ENCODE measurements at regions not wholly inside any gene's neighbourhood (a gene's known extent, or its start where the extent isn't known, plus 50 kb on each side); places are given as distances from the start of the nearest gene placed in this dataset.

DNA sequence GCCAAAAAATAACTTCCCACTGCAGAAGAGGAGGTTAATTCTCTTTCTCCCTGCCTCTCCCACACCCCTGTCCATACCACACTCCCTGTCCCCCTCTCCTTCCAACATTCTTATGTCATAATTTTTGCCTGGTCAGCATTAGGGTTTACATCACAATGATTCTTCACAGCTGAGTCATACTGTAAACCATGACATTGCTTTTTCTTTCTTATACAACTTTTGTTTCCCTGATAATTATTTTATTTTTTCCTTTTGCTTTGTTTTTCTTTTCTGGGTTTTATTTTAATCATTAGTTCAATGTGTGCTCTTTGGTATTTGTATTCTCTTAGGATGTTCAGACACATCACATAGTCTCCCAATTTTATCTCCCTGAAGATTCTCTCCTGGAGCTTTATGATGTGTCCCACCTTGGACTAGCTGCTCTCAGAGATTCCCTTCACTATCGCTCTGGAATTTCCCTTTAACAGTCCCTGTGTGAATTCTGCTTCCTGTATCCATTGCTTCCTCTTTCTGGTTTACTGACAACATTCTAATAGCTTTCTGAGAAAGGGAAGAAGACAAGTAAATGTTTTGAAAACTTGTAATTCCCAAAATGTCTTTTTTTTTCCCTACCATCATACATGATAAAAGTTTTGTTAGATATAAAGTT, 70.7 kb downstream of the SOX2 start:
- TF ChIP-seq, protein P1, sequence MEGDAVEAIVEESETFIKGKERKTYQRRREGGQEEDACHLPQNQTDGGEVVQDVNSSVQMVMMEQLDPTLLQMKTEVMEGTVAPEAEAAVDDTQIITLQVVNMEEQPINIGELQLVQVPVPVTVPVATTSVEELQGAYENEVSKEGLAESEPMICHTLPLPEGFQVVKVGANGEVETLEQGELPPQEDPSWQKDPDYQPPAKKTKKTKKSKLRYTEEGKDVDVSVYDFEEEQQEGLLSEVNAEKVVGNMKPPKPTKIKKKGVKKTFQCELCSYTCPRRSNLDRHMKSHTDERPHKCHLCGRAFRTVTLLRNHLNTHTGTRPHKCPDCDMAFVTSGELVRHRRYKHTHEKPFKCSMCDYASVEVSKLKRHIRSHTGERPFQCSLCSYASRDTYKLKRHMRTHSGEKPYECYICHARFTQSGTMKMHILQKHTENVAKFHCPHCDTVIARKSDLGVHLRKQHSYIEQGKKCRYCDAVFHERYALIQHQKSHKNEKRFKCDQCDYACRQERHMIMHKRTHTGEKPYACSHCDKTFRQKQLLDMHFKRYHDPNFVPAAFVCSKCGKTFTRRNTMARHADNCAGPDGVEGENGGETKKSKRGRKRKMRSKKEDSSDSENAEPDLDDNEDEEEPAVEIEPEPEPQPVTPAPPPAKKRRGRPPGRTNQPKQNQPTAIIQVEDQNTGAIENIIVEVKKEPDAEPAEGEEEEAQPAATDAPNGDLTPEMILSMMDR (IDR thresholded peaks at IDR 0.05; ENCODE audit: low read depth, low read length) = no peak
- POLR2A ChIA-PET = no interaction called here
- DNase-seq (ENCODE audit: low read depth, low spot score) = no peak
- Histone ChIP-seq H3K4me3 (ENCODE audit: low read depth, low read length) (no peak overlapping the region), H3K27ac (ENCODE audit: low read depth, low read length) (no peak overlapping the region), H3K9me3 (ENCODE audit: control insufficient read depth, insufficient read depth, low read length) (peaks cover 16% of the 10 kb centered on the region), H3K27me3 (ENCODE audit: control insufficient read depth, insufficient read depth, low read length) (no peaks in the 10 kb centered on the region)
- CTCF ChIA-PET = no interaction called here

DNA sequence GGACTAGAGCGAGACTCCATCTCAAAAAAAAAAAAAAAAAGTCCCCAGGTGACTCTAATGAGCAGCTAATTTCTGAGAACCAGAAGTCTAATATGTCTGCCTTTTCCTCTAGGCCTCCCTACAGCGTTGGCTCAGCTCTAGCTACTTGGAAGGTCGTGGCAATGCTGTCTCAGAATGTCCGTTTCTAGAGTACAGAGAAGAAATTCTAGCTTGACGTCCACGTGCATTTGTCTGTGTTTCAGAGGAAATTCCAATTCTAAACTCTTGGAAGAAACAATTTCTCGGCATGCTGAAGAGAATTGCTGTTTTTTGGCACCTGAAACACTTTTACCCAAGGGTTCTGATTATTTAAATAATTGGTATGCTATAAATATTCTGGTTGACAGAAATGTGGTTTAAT, 78.8 kb downstream of the SOX2 start:
- Histone ChIP-seq H3K4me3 (ENCODE audit: low read depth, low read length) (no peak overlapping the region), H3K27ac (ENCODE audit: low read depth, low read length) (no peak overlapping the region), H3K27me3 (ENCODE audit: control insufficient read depth, insufficient read depth, low read length) (no peaks in the 10 kb centered on the region), H3K9me3 (ENCODE audit: control insufficient read depth, insufficient read depth, low read length) (peaks cover 39% of the 10 kb centered on the region)
- no peak for DNase-seq (ENCODE audit: low read depth, low spot score)
- TF ChIP-seq, protein P1 (IDR thresholded peaks at IDR 0.05; ENCODE audit: low read depth, low read length) = no peak
- ChIA-PET CTCF (no interaction called here), POLR2A (no interaction called here)

DNA sequence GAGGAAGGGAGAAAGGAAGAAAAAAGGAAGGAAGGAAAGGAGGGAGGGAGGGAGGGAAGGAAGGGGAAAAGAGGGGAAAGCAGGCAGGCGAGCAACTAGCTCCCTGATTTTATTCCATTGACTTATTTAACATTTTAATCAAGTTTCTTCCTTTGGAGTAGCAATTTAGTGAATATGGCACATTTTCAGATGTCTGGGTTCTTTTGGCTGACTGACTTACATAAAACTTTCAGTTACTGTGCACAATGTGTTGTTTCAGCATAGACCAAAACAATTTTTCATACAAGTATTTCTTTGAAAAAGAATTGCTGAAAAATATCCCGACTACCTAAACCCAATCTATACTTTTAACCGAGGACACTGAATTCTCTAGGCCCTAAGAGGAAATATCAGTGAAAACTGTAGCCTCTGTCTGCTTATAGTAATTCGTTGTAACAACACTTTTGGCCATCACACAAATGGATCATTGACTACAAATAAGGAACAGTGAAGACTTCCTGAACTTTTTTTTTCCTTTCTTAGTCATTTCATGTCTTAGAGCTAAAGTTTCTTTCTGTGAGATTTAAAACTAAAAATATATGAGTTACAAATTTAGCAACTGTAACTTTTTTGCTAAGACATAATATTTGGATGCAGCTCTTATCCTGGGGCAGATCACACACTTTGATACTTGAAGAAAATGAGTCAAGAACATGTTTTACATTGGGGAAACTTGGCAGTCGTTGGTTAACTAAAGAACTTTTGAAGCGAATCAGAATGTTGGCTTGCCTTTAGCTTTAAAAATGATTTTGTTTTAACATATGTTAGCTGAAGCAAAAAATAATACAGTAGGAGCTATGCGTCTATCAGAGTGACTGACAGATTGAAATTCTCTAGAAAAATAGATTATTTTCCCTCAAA, 79.6 kb downstream of the SOX2 start:
- no peak overlapping the region for H3K4me3 ChIP-seq (ENCODE audit: low read depth, low read length)
- POLR2A ChIA-PET = no interaction called here
- peaks cover 42% of the 10 kb centered on the region for H3K9me3 ChIP-seq (ENCODE audit: control insufficient read depth, insufficient read depth, low read length)
- no peak for DNase-seq (ENCODE audit: low read depth, low spot score)
- CTCF ChIA-PET = no interaction called here
- no peak overlapping the region for H3K27ac ChIP-seq (ENCODE audit: low read depth, low read length)
- TF ChIP-seq, protein P1 (IDR thresholded peaks at IDR 0.05; ENCODE audit: low read depth, low read length) = no peak
- H3K27me3 ChIP-seq (ENCODE audit: control insufficient read depth, insufficient read depth, low read length) = no peaks in the 10 kb centered on the region

DNA sequence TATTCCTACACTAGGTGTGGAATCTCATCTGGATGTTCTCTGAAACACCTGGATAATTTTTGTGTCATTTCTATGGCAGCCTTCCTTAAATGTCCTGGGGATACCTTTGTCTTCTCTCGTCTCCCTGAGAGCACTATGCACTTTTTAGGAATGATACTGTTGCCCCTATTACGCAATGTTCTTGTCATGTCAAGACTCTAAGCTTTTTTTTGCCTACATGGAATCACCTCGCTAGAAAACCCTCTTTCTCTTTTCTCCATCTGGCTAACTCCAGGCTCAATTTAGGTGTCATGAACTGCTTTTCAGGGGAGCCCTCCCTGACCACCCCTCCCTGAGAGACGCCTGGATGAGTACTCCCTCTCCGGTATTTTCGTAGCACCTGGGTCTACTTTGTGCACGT, 81.3 kb downstream of the SOX2 start:
- DNase-seq (ENCODE audit: low read depth, low spot score) = no peak
- H3K4me3 ChIP-seq (ENCODE audit: low read depth, low read length) = no peak overlapping the region
- ChIA-PET CTCF (no interaction called here), POLR2A (no interaction called here)
- H3K9me3 ChIP-seq (ENCODE audit: control insufficient read depth, insufficient read depth, low read length) = peaks cover 34% of the 10 kb centered on the region
- TF ChIP-seq, protein P1 (IDR thresholded peaks at IDR 0.05; ENCODE audit: low read depth, low read length) = no peak
- H3K27ac ChIP-seq (ENCODE audit: low read depth, low read length) = no peak overlapping the region
- H3K27me3 ChIP-seq (ENCODE audit: control insufficient read depth, insufficient read depth, low read length) = no peaks in the 10 kb centered on the region
